DOHH2 (cell line): ENCODE measurements at regions not wholly inside any gene's neighbourhood (a gene's known extent, or its start where the extent isn't known, plus 50 kb on each side); places are given as distances from the start of the nearest gene placed in this dataset.

Source experiments
- H3F3A ChIP-seq: fragments of 200-600 bp; sonication (generic), shearing (Covaris generic); 2 replicates; pipeline ENCODE4 v1.6.0; 2016; ENCODE audit warnings: antibody characterized with exemption, mild to moderate bottlenecking; ENCODE audit not compliant: control insufficient read depth, insufficient read depth
- H3K27ac ChIP-seq: fragments of 200-600 bp; sonication (generic); 2 replicates; pipeline ENCODE4 v1.5.1; 2014; ENCODE audit warnings: low read depth, mild to moderate bottlenecking, low read length, moderate library complexity
- H3K27me3 ChIP-seq: fragments of 200-600 bp; sonication (generic); 2 replicates; pipeline ENCODE4 v1.6.1; 2014; ENCODE audit warnings: mild to moderate bottlenecking, low read length, mixed read lengths; ENCODE audit not compliant: control insufficient read depth
- H3K36me3 ChIP-seq: fragments of 200-600 bp; sonication (generic); 2 replicates; pipeline ENCODE4 v1.6.1; 2014; ENCODE audit warnings: mild to moderate bottlenecking, low read length, moderate library complexity, mixed read lengths; ENCODE audit not compliant: control insufficient read depth
- H3K4me1 ChIP-seq: fragments of 200-600 bp; sonication (generic); 2 replicates; pipeline ENCODE4 v1.6.1; 2014; ENCODE audit warnings: mild to moderate bottlenecking, low read length, mixed read lengths; ENCODE audit not compliant: control insufficient read depth
- H3K4me2 ChIP-seq: fragments of 200-600 bp; sonication (generic); 2 replicates; pipeline ENCODE4 v1.6.0; 2014; ENCODE audit warnings: mild to moderate bottlenecking, low read length, moderate library complexity
- H3K4me3 ChIP-seq: fragments of 200-600 bp; sonication (generic); 2 replicates; pipeline ENCODE4 v1.5.1; 2014; ENCODE audit warnings: mild to moderate bottlenecking, low read length, mixed read lengths
- H3K79me2 ChIP-seq: fragments of 200-600 bp; sonication (generic); 2 replicates; pipeline ENCODE4 v1.6.1; 2014; ENCODE audit warnings: mild to moderate bottlenecking, low read length, mixed read lengths; ENCODE audit not compliant: control insufficient read depth
- H3K9me2 ChIP-seq: fragments of 200-600 bp; sonication (generic); replicated peaks from 2 replicates; pipeline ENCODE4 v1.6.1; 2014; ENCODE audit warnings: mild to moderate bottlenecking, low read length, mixed read lengths; ENCODE audit not compliant: control insufficient read depth
- H3K9me3 ChIP-seq: fragments of 200-600 bp; sonication (generic); 2 replicates; pipeline ENCODE4 v1.6.1; 2014; ENCODE audit warnings: antibody characterized with exemption, low read length, mixed read lengths; ENCODE audit not compliant: control insufficient read depth, insufficient read depth
- H4K20me1 ChIP-seq: fragments of 200-600 bp; sonication (generic); 2 replicates; pipeline ENCODE4 v1.6.0; 2014; ENCODE audit warnings: low read depth, mild to moderate bottlenecking, antibody characterized with exemption, low read length, moderate library complexity; ENCODE audit not compliant: control insufficient read depth, insufficient read depth
- EZH2phosphoT487 ChIP-seq: fragments of 200-600 bp; sonication (generic); IDR thresholded peaks from 2 replicates; pipeline ENCODE4 v1.6.1; 2017; ENCODE audit warnings: borderline replicate concordance, mild to moderate bottlenecking, antibody characterized with exemption, low read length, moderate library complexity, mixed read lengths
- TF ChIP-seq, protein P1 (sequence below): fragments of 200-600 bp; sonication (generic); IDR thresholded peaks from one replicate; pipeline ENCODE4 v1.5.1; 2014; ENCODE audit warnings: antibody characterized with exemption, mild to moderate bottlenecking, low read depth, low read length; ENCODE audit not compliant: poor library complexity, severe bottlenecking

GRCh38 chr2:437756-438393 lies 150.0 kb upstream of the ALKAL2 start:
- H3K4me3 ChIP-seq: peak overlapping the region; percentile 67
- no peaks in the 10 kb centered on the region for H3K9me2 ChIP-seq
- TF ChIP-seq EZH2phosphoT487: no peak
- TF ChIP-seq, protein P1, sequence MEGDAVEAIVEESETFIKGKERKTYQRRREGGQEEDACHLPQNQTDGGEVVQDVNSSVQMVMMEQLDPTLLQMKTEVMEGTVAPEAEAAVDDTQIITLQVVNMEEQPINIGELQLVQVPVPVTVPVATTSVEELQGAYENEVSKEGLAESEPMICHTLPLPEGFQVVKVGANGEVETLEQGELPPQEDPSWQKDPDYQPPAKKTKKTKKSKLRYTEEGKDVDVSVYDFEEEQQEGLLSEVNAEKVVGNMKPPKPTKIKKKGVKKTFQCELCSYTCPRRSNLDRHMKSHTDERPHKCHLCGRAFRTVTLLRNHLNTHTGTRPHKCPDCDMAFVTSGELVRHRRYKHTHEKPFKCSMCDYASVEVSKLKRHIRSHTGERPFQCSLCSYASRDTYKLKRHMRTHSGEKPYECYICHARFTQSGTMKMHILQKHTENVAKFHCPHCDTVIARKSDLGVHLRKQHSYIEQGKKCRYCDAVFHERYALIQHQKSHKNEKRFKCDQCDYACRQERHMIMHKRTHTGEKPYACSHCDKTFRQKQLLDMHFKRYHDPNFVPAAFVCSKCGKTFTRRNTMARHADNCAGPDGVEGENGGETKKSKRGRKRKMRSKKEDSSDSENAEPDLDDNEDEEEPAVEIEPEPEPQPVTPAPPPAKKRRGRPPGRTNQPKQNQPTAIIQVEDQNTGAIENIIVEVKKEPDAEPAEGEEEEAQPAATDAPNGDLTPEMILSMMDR: no peak
- H3K4me2 ChIP-seq: peak overlapping the region; percentile 76
- H4K20me1 ChIP-seq: no peaks in the 10 kb centered on the region
- H3K27me3 ChIP-seq: no peaks in the 10 kb centered on the region
- H3K4me1 ChIP-seq: peaks cover 45% of the 10 kb centered on the region
- H3K27ac ChIP-seq: peak overlapping the region; percentile 93
- H3K36me3 ChIP-seq: no peaks in the 10 kb centered on the region
- peaks cover 5% of the 10 kb centered on the region for H3F3A ChIP-seq
- H3K79me2 ChIP-seq: no peaks in the 10 kb centered on the region
- no peaks in the 10 kb centered on the region; the same call in 1 of the 2 replicates for H3K9me3 ChIP-seq

GRCh38 chr2:437180-437579 lies 149.3 kb upstream of the ALKAL2 start:
- Histone ChIP-seq H3K27ac (peak overlapping the region; percentile 93), H3F3A (peaks cover 5% of the 10 kb centered on the region), H3K4me2 (peak overlapping the region; percentile 76), H3K9me3 (no peaks in the 10 kb centered on the region; the same call in 1 of the 2 replicates), H3K9me2 (no peaks in the 10 kb centered on the region), H3K27me3 (no peaks in the 10 kb centered on the region), H4K20me1 (no peaks in the 10 kb centered on the region), H3K36me3 (no peaks in the 10 kb centered on the region), H3K4me1 (peaks cover 40% of the 10 kb centered on the region), H3K79me2 (no peaks in the 10 kb centered on the region), H3K4me3 (peak overlapping the region; percentile 67)
- TF ChIP-seq, protein P1: no peak
- TF ChIP-seq EZH2phosphoT487: no peak

- H3K4me2 ChIP-seq: no peak overlapping the region
Measured at GRCh38 chr2:436205-436604, 148.3 kb upstream of the ALKAL2 start.

More at GRCh38 chr2:436205-436604, 148.3 kb upstream of the ALKAL2 start:
- Histone ChIP-seq H3K4me3 (no peak overlapping the region), H3K4me1 (peaks cover 30% of the 10 kb centered on the region), H3K36me3 (no peaks in the 10 kb centered on the region), H3K9me3 (no peaks in the 10 kb centered on the region; the same call in 1 of the 2 replicates), H3K9me2 (no peaks in the 10 kb centered on the region), H3K27ac (no peak overlapping the region), H3K27me3 (no peaks in the 10 kb centered on the region), H3F3A (peaks cover 5% of the 10 kb centered on the region), H3K79me2 (no peaks in the 10 kb centered on the region), H4K20me1 (no peaks in the 10 kb centered on the region)
- no peak for TF ChIP-seq EZH2phosphoT487
- TF ChIP-seq, protein P1: no peak
